A673 (cell line): ENCODE measurements at regions not wholly inside any gene's neighbourhood (a gene's known extent, or its start where the extent isn't known, plus 50 kb on each side); places are given as distances from the start of the nearest gene placed in this dataset.

ENCODE experiments used
- CTCF ChIP-seq: fragments of 300-800, 200-600 bp; sonication (generic); conservative IDR thresholded peaks from 2 replicates; pipeline ENCODE4 v1.5.1; 2017; ENCODE audit warnings: low read depth, mild to moderate bottlenecking, antibody characterized with exemption, low read length, moderate library complexity, mixed read lengths
- EZH2 ChIP-seq: fragments of 200-600 bp; sonication (generic); IDR thresholded peaks from 2 replicates; pipeline ENCODE4 v1.6.1; 2017; ENCODE audit warnings: borderline replicate concordance, low read depth, mild to moderate bottlenecking, mixed read lengths, antibody characterized with exemption, low read length; ENCODE audit not compliant: poor library complexity, severe bottlenecking

GRCh38 chr9:21609506-21609905 lies 127.4 kb upstream of the IFNE start:
- no peak for TF ChIP-seq EZH2
- no peak for TF ChIP-seq CTCF
